Motor neuron (in vitro differentiated cells): ENCODE measurements at regions not wholly inside any gene's neighbourhood (a gene's known extent, or its start where the extent isn't known, plus 50 kb on each side); places are given as distances from the start of the nearest gene placed in this dataset.
"Not testable (repeated sequence)": the region's sequence is repeated elsewhere in the genome, so short reads cannot be mapped to it uniquely, and the experiment has no call there.

Experiments
- ATAC-seq, 8 experiments: fragments of 200-7000 bp; cut with Tn5 transposase; replicated peaks in 6 of 8; 2 replicates each; pipeline ENCODE4 v1.8.0; 2021; ENCODE audit warnings: mild to moderate bottlenecking in 8 of 8, moderate library complexity in 8 of 8
- H3K27ac ChIP-seq, 2 donors: fragments of 250-450 bp; sonication (Bioruptor Pico); 2 replicates each; pipeline ENCODE4 v1.9.0; 2021; ENCODE audit warnings: antibody characterized with exemption in 2 of 2, mild to moderate bottlenecking in 2 of 2, moderate library complexity in 1 of 2
- H3K4me1 ChIP-seq, 2 donors: fragments of 250-450 bp; sonication (Bioruptor Pico); replicated peaks in 1 of 2; 2 replicates each; pipeline ENCODE4 v1.6.1; 2021; ENCODE audit warnings: antibody characterized with exemption in 2 of 2, mild to moderate bottlenecking in 2 of 2, moderate library complexity in 1 of 2
- H3K4me3 ChIP-seq, 5 donors: fragments of 250-450 bp; sonication (Bioruptor Pico); 2 replicates each; pipeline ENCODE4 v1.9.0; 2021; ENCODE audit warnings: antibody characterized with exemption in 5 of 5, mild to moderate bottlenecking in 5 of 5, moderate library complexity in 4 of 5
- WGBS, 10 experiments: fragments of 450-650 bp; shearing (Covaris generic); methylation state at CpG; one replicate each; pipeline ENCODE4 v1.0.0; 2022; 5-methylcytosine and 5-hydroxymethylcytosine counted together
- in situ Hi-C, 9 experiments: fragments of 400-800 bp; cut with MboI; loops; one replicate each; pipeline ENCODE4 v1.15.0; 2021; ENCODE audit warnings: low sequenced_read_pairs in 9 of 9, low pct_unique_long_range_greater_than_20kb in 2 of 9; ENCODE audit not compliant: unreplicated experiment in 9 of 9

GRCh38 chr9:38518826-38519225, 94.6 kb upstream of the IGFBPL1 start:
- Histone ChIP-seq H3K4me1 (no peaks in the 10 kb centered on the region), H3K4me3 (no peak overlapping the region), H3K27ac (no peak overlapping the region)
- in situ Hi-C loops, result no loop called here
- WGBS, 10 experiments, result 30 to 100% (median 94%) methylated on average over 2 to 3 of the region's 3 CpGs; no CpG with 5 or more reads in 4 of the 10 experiments
- peak in 2 of 8 experiments; percentile 57 to 58 for ATAC-seq

- H3K27ac ChIP-seq, H3K4me3 ChIP-seq, in situ Hi-C loops, H3K4me1 ChIP-seq: not testable (repeated sequence)
- WGBS, 10 experiments, result 11 to 100% (median 83%) methylated on average over 1 to 3 of the region's 3 CpGs; no CpG with 5 or more reads in 2 of the 10 experiments
- peak in 3 of 8 experiments; percentile 18 to 98 (median 97) for ATAC-seq
These were observed 92.0 kb upstream of the IGFBPL1 start for GRCh38 chr9:38516273-38516672.

- in situ Hi-C loops, ATAC-seq, H3K4me1 ChIP-seq, H3K4me3 ChIP-seq, H3K27ac ChIP-seq: not testable (repeated sequence)
- WGBS, 10 experiments, result 11 to 100% (median 73%) methylated on average over 1 to 3 of the region's 3 CpGs; no CpG with 5 or more reads in 1 of the 10 experiments
These were observed 90.8 kb upstream of the IGFBPL1 start for GRCh38 chr9:38515055-38515454.

- ATAC-seq, H3K4me3 ChIP-seq, H3K27ac ChIP-seq, H3K4me1 ChIP-seq, in situ Hi-C loops: not testable (repeated sequence)
- WGBS, 10 experiments, result 20 to 86% (median 73%) methylated on average over 1 to 3 of the region's 3 CpGs
These were observed 86.1 kb upstream of the IGFBPL1 start for GRCh38 chr9:38510340-38510739.

- ATAC-seq, result no peak
- no peaks in the 10 kb centered on the region for H3K4me1 ChIP-seq
- 29 to 100% (median 80%) methylated on average over 1 to 4 of the region's 4 CpGs; no CpG with 5 or more reads in 5 of the 10 experiments for WGBS, 10 experiments
- no peak overlapping the region for H3K4me3 ChIP-seq
- H3K27ac ChIP-seq, result no peak overlapping the region
- in situ Hi-C loops, result no loop called here
These were observed 83.3 kb upstream of the IGFBPL1 start for GRCh38 chr9:38507587-38507986.

- H3K4me3 ChIP-seq, H3K27ac ChIP-seq, in situ Hi-C loops, H3K4me1 ChIP-seq: not testable (repeated sequence)
- WGBS, 10 experiments, result 17 to 86% (median 79%) methylated on average over 1 to 4 of the region's 4 CpGs; no CpG with 5 or more reads in 3 of the 10 experiments
- ATAC-seq, result peak in 1 of 8 experiments; percentile 65
These were observed 75.9 kb upstream of the IGFBPL1 start for GRCh38 chr9:38500171-38500570.

GRCh38 chr9:38498551-38498950, 74.3 kb upstream of the IGFBPL1 start:
- H3K4me1 ChIP-seq, H3K27ac ChIP-seq, in situ Hi-C loops, ATAC-seq, H3K4me3 ChIP-seq: not testable (repeated sequence)
- whole genome bisulfite sequencing, 10 experiments, result 0 to 80% methylated on average over 1 of the region's 2 CpGs; no CpG with 5 or more reads in 8 of the 10 experiments

GRCh38 chr9:38489057-38489456, 64.8 kb upstream of the IGFBPL1 start:
- in situ Hi-C loops, result no loop called here
- ATAC-seq, result no peak
- H3K4me1 ChIP-seq, result peaks cover 3 to 5% of the 10 kb centered on the region in 2 donors
- 98% methylated on average over 9 of the region's 21 CpGs; no CpG with 5 or more reads in 9 of the 10 experiments for WGBS, 10 experiments
- H3K27ac ChIP-seq, result no peak overlapping the region
- H3K4me3 ChIP-seq, result no peak overlapping the region

GRCh38 chr9:38488156-38488698, 64.0 kb upstream of the IGFBPL1 start:
- H3K27ac ChIP-seq, result no peak overlapping the region
- 90 to 100% (median 96%) methylated on average over 1 to 12 of the region's 26 CpGs; no CpG with 5 or more reads in 5 of the 10 experiments for WGBS, 10 experiments
- in situ Hi-C loops, result no loop called here
- H3K4me3 ChIP-seq, result no peak overlapping the region
- no peak for ATAC-seq
- H3K4me1 ChIP-seq, result peaks cover 3 to 7% of the 10 kb centered on the region in 2 donors

GRCh38 chr9:38487418-38488155, 63.3 kb upstream of the IGFBPL1 start:
- ATAC-seq, H3K4me1 ChIP-seq, in situ Hi-C loops, H3K4me3 ChIP-seq, H3K27ac ChIP-seq: not testable (repeated sequence)
- 24 to 100% methylated on average over 1 to 5 of the region's 55 CpGs; no CpG with 5 or more reads in 8 of the 10 experiments for WGBS, 10 experiments

- H3K4me1 ChIP-seq, result peaks cover 3 to 9% of the 10 kb centered on the region in 2 donors
- in situ Hi-C loops, result no loop called here
- H3K4me3 ChIP-seq, result no peak overlapping the region
- 17 to 100% (median 60%) methylated on average over 1 to 4 of the region's 8 CpGs; no CpG with 5 or more reads in 7 of the 10 experiments for WGBS, 10 experiments
- no peak overlapping the region for H3K27ac ChIP-seq
- ATAC-seq, result no peak
These were observed 62.6 kb upstream of the IGFBPL1 start for GRCh38 chr9:38486837-38487236.

- Histone ChIP-seq H3K4me3 (no peak overlapping the region), H3K4me1 (peaks cover 3 to 9% of the 10 kb centered on the region in 2 donors), H3K27ac (no peak overlapping the region)
- 0 to 53% (median 34%) methylated on average over 2 to 6 of the region's 6 CpGs; no CpG with 5 or more reads in 1 of the 10 experiments for WGBS, 10 experiments
- peak in 5 of 8 experiments; percentile 33 to 49 (median 36) for ATAC-seq
- in situ Hi-C loops, result no loop called here
These were observed 61.9 kb upstream of the IGFBPL1 start for GRCh38 chr9:38486056-38486615.

- H3K4me3 ChIP-seq, H3K4me1 ChIP-seq, ATAC-seq, in situ Hi-C loops, H3K27ac ChIP-seq: not testable (repeated sequence)
- 40 to 91% (median 49%) methylated on average over 1 to 2 of the region's 2 CpGs; no CpG with 5 or more reads in 2 of the 10 experiments for WGBS, 10 experiments
These were observed 59.9 kb upstream of the IGFBPL1 start for GRCh38 chr9:38484076-38484665.
